Hepatic stellate cell (primary cell): ENCODE measurements at regions not wholly inside any gene's neighbourhood (a gene's known extent, or its start where the extent isn't known, plus 50 kb on each side); places are given as distances from the start of the nearest gene placed in this dataset.
"Not testable (repeated sequence)": the region's sequence is repeated elsewhere in the genome, so short reads cannot be mapped to it uniquely, and the experiment has no call there.

ENCODE experiments used
- DNase-seq: peaks from one replicate; pipeline ENCODE4 v3.0.0; 2011; ENCODE audit warnings: low spot score

- no peak for DNase-seq
These were observed 1019.8 kb downstream of the GALC start for GRCh38 chr14:86973177-86973576.

GRCh38 chr14:86971292-86971691 is 1021.7 kb downstream of the GALC start:
- DNase-seq, result no peak

- DNase-seq, result no peak
These were observed 1031.8 kb downstream of the GALC start for GRCh38 chr14:86961106-86961716.

GRCh38 chr14:86955771-86956354 is 1037.1 kb downstream of the GALC start:
- DNase-seq, result no peak

GRCh38 chr14:86954623-86955022 is 1038.4 kb downstream of the GALC start:
- no peak for DNase-seq

GRCh38 chr14:86946446-86946845 is 1046.5 kb downstream of the GALC start:
- DNase-seq, result no peak

- DNase-seq, result no peak
These were observed 1048.5 kb downstream of the GALC start for GRCh38 chr14:86944434-86944833.

- DNase-seq, result no peak
These were observed 1049.3 kb downstream of the GALC start for GRCh38 chr14:86943391-86944365.

- DNase-seq, result no peak
These were observed 1050.0 kb downstream of the GALC start for GRCh38 chr14:86942936-86943335.

- DNase-seq, result no peak
These were observed 1052.9 kb downstream of the GALC start for GRCh38 chr14:86940106-86940505.

- no peak for DNase-seq
These were observed 1054.7 kb downstream of the GALC start for GRCh38 chr14:86938320-86938719.

GRCh38 chr14:86936556-86936955 is 1056.4 kb downstream of the GALC start:
- no peak for DNase-seq

GRCh38 chr14:86935241-86935885 is 1057.6 kb downstream of the GALC start:
- no peak for DNase-seq

- DNase-seq, result no peak
These were observed 1058.9 kb downstream of the GALC start for GRCh38 chr14:86933958-86934595.

- DNase-seq, result no peak
These were observed 1059.5 kb downstream of the GALC start for GRCh38 chr14:86933460-86933859.

- DNase-seq, result no peak
These were observed 1077.6 kb downstream of the GALC start for GRCh38 chr14:86915406-86915805.

- DNase-seq, result no peak
These were observed 1080.3 kb downstream of the GALC start for GRCh38 chr14:86912709-86913108.

- DNase-seq, result no peak
These were observed 1081.5 kb downstream of the GALC start for GRCh38 chr14:86911486-86911885.

- not testable (repeated sequence) for DNase-seq
These were observed 1087.5 kb downstream of the GALC start for GRCh38 chr14:86905386-86905926.

GRCh38 chr14:86902176-86902950 is 1090.6 kb downstream of the GALC start:
- DNase-seq, result no peak
